ENCODE measurements at regions not wholly inside any gene's neighbourhood (a gene's known extent, or its start where the extent isn't known, plus 50 kb on each side); places are given as distances from the start of the nearest gene placed in this dataset.
"Not testable (repeated sequence)": the region's sequence is repeated elsewhere in the genome, so short reads cannot be mapped to it uniquely, and the experiment has no call there.

DNA sequence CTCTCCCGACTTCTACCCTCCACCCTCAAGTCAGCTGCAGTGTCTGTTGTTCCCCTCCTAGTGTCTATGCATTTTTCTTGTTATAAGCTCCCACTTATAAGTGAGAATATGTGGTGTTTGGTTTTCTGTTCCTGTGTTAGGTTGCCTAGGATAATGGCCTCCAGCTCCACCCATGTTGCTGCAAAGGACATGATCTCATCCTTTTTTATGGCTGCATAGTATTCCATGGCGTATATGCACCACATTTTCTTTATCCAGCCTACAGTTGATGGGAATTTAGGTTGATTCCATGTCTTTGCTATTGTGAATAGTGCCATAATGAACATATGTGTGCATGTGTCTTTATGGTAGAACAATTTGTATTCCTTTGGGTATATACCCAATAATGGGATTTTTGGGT, 80.7 kb downstream of the SPTSSA start:
- not testable (repeated sequence) for DNase-seq

GRCh38 chr14:34380471-34380845, 81.6 kb downstream of the SPTSSA start:
- DNase-seq = no peak

DNA sequence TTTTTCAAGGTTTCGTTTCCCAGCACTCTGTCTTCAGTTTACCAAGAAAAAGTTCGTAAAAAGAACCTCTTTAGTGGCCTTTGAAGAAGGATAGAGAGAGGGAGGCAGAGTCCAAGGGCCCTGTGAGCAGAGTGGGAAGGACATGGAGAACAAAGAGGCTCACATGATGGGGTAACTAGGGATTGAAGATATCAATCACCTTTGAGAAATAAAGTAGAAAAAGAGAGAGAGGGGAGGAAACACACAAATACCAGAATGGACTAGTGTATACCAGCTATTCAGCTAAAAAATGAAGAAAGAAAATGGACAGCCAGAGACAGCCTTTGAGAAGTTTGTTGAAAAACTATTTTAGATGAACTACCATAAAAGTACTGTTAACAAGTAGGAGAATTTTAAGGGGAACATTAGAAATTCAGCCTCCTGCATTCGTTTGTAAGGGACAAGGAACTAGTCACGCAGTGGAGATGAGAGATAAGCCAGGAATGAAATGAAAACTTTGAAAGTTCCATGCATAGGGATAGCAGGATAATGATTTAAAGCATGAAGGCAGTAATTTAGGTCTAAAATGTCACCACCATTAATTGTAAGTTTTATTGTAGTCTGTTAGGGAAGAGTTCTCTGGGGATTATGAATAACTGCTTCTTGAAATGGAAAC, 82.1 kb downstream of the SPTSSA start:
- DNase-seq = no peak

GRCh38 chr14:34376649-34377267, 85.3 kb downstream of the SPTSSA start:
- no peak for DNase-seq

DNA sequence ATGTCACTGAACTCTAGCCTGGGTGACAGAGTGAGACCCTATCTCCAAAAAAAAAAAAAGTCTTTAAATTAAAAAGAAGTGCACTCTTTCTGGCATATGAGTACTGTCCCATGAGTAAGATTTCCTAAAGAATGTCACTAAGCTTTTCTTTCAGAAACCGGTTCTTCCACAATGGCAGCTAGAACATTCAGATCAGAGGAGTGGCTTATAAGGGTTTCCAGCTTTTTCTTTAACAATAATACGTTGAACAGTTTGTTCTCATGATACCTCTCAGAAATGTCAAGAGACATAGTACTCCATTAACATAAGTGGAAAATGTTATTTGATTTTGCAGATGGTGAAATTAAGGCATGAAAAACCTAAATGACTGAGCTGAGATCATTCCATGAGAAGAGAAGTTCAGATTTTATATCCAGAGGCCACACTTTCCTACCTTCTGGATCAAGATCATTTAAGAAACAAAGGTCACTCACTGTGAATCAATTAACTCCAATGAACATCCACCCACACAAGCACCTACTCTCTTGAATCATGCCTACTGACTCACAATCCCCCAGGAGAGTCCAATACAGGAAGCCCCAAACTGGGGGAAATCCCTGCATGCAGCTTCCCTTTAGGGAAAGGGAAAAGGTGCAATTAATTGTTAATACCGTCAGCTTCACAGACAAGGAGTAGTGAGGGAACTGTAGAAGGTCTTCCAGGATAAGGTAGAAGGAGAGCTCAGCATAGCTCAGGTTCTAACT, 86.9 kb downstream of the SPTSSA start:
- peak; percentile 73 for DNase-seq

GRCh38 chr14:34373191-34373590, 88.8 kb downstream of the SPTSSA start:
- DNase-seq = no peak

DNA sequence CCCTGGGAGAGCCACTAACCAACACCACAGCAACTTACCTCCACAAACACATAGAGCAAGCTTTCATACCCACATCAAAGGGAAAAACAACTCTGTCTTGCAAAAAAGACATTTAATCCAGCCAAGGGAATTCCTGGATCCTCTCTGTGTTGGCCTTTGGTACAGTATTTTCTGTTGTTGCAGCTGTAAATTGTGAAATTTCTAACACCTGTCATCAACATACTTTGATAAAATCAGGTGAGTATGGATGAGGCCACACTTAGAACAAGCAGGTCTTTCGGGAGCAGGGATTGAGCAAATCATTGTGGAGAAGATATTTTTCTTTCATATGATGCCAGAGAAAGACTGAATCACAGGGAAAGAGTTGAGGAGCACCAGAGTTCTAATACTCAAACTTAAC, 89.3 kb downstream of the SPTSSA start:
- no peak for DNase-seq

- no peak for DNase-seq
Measured at GRCh38 chr14:34369648-34370030, 92.4 kb downstream of the SPTSSA start.

GRCh38 chr14:34368971-34369647, 92.9 kb downstream of the SPTSSA start:
- DNase-seq = no peak

DNA sequence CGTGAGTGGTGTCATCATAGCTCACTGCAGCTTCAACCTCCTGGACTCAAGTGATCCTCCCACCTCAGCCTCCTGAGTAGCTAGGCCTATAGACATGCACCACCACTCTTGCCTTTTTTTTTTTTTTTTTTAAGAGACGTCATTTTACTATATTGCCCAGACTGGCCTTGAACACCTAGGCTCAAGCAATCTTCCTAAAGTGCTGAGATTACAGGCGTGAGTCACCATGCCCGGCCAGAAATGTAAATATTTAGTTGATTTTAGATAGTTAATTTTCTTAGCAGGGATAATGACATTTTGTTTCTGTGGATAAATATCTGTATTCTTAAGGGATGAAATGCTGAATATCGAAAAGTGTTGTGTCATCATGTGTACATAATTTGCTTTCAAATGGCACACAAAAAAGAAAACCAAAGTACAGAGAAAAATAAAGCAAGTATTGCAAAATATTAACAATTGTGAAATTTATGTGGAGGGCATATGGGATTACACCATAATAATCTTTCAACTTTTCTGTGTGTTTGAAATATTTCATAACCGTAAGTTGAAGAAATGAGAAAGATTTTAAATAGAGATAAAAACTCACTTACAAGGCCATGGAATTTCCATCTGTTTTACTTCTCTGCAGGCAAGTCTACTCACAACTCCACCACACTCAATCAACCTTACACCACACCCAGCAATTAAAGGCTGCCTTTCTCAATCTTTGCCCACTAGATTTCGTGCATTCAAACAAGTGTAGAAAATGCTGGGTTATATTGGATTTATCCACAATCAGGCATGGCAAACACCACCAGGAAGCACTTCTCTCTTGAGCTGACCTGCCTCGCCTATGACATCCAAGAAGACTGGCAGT, 93.7 kb downstream of the SPTSSA start:
- no peak for DNase-seq

- no peak for DNase-seq
Measured at GRCh38 chr14:34365309-34365915, 96.6 kb downstream of the SPTSSA start.

- no peak for DNase-seq
Measured at GRCh38 chr14:34364201-34364600, 97.8 kb downstream of the SPTSSA start.

DNA sequence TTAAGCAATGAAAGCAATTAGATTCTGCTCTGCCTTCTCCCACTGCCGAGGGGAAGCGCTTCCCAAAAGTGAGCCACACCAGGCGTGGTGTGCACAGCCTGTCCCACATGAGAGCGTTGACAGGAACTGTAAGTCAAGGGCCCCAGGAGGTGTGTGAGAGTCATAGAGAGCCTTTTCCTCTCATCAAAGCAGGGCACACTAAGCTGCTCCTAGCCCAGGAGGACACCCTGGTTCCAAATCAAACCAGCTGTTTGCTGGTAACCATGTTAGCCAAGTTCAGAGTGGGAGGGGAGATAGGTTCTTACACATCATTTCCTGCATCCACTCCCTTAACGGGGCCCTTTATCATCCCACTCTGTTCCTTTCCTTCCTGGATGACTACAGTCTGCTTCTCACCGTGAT, 98.3 kb downstream of the SPTSSA start:
- no peak for DNase-seq

GRCh38 chr14:34362641-34363251, 99.3 kb downstream of the SPTSSA start:
- DNase-seq = no peak

- no peak for DNase-seq
Measured at GRCh38 chr14:34361504-34362011, 100.5 kb downstream of the SPTSSA start.

GRCh38 chr14:34359420-34360117, 102.5 kb downstream of the SPTSSA start:
- DNase-seq = no peak

DNA sequence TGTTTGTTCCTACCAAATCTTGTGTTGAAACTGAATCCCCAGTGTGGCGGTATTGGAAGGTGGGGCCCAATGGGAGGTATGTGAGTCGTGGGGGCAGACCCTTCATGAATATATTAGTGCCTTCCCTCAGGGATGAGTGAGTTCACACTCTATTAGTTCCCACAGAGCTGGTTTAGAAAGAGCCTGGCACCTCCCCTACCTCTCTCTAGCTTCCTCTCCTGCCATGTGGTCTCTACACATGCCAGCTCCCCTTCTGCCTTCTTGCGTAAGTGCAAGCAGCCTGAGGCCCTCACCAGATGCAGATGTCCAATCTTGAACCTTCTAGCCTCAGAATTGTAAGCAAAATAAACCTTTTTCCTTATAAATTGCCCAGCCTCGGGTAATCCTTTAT, 105.8 kb downstream of the SPTSSA start:
- DNase-seq = no peak

DNA sequence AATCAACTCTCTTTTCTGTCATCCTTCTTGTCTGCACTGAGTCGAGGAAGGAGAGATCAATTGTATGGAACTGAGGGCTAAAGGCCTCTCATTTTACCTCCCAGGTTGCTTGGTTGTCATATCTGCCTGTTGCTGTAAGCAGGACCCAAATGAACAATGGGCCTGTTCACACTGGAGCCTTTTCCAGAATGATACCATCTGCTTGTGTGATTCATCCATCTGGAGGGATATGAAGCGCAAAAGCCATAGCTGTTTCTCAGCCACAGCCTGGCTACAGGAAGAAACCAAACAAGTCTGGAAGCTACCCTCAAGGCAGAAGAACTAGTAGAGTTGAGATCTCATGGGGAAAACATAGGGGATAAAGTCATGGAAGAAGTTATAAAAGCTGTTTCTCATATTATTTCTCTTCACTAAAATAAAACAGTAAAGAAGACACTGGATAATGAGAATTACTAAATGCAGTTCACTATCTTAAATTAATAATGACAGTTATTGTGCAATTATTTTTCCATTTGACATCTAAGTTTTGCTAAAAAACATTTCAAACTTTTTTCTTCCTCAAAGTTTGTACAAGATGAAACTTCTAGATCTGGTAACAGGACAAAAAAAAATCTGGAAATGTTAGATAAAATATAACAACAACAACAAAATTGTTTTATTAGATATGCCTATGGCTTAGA, 106.3 kb downstream of the SPTSSA start:
- no peak for DNase-seq

DNA sequence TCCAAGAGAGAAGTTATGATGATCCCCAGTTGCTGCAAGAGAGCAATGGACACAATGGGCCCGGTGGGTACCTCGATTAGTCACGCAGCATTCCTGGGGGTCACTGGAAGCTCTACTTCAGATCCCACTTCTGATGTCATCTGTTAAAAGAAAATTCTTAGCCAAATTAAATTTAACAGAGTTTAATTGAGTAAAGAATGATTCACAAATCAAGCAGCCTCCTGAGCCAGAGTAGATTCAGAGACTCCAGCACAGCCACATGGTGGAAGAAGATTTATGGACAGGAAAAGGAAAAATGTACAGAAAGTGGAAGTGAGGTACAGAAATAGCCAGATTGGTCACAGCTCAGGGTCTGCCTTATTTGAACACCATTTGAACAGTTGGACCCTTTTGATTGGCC, 107.5 kb downstream of the SPTSSA start:
- no peak for DNase-seq

DNA sequence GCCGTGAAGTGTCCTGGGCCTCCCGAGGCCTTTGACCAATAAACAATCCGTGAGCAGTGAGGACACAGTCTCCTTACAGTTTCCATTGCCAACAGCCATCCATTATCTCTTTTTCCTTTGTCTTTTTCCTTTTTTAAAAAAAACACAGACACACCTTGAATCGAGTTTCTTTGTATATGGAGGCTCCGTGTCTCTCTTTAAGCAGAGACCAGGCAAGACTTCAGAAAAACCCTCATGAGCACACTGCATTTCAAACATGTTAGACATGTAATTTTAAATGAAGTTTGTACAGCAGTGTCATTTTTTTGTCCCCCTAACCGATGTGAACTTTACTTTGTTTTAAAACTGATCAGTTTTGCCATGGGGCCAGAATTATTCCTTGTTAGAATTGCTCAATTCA, 111.1 kb downstream of the SPTSSA start:
- no peak for DNase-seq
